Motor neuron (in vitro differentiated cells): ENCODE measurements at regions not wholly inside any gene's neighbourhood (a gene's known extent, or its start where the extent isn't known, plus 50 kb on each side); places are given as distances from the start of the nearest gene placed in this dataset.
A peak's percentile ranks its signal among the peaks of the same experiment; 100 is the strongest.
"Not testable (repeated sequence)": the region's sequence is repeated elsewhere in the genome, so short reads cannot be mapped to it uniquely, and the experiment has no call there.

Source experiments
- ATAC-seq, 8 experiments: fragments of 200-7000 bp; cut with Tn5 transposase; replicated peaks in 6 of 8; 2 replicates each; pipeline ENCODE4 v1.8.0; 2021; ENCODE audit warnings: mild to moderate bottlenecking in 8 of 8, moderate library complexity in 8 of 8
- H3K27ac ChIP-seq, 2 donors: fragments of 250-450 bp; sonication (Bioruptor Pico); 2 replicates each; pipeline ENCODE4 v1.9.0; 2021; ENCODE audit warnings: antibody characterized with exemption in 2 of 2, mild to moderate bottlenecking in 2 of 2, moderate library complexity in 1 of 2
- H3K4me1 ChIP-seq, 2 donors: fragments of 250-450 bp; sonication (Bioruptor Pico); replicated peaks in 1 of 2; 2 replicates each; pipeline ENCODE4 v1.6.1; 2021; ENCODE audit warnings: antibody characterized with exemption in 2 of 2, mild to moderate bottlenecking in 2 of 2, moderate library complexity in 1 of 2
- H3K4me3 ChIP-seq, 5 donors: fragments of 250-450 bp; sonication (Bioruptor Pico); 2 replicates each; pipeline ENCODE4 v1.9.0; 2021; ENCODE audit warnings: antibody characterized with exemption in 5 of 5, mild to moderate bottlenecking in 5 of 5, moderate library complexity in 4 of 5
- WGBS, 10 experiments: fragments of 450-650 bp; shearing (Covaris generic); methylation state at CpG; one replicate each; pipeline ENCODE4 v1.0.0; 2022; 5-methylcytosine and 5-hydroxymethylcytosine counted together
- in situ Hi-C, 9 experiments: fragments of 400-800 bp; cut with MboI; loops; one replicate each; pipeline ENCODE4 v1.15.0; 2021; ENCODE audit warnings: low sequenced_read_pairs in 9 of 9, low pct_unique_long_range_greater_than_20kb in 2 of 9; ENCODE audit not compliant: unreplicated experiment in 9 of 9

DNA sequence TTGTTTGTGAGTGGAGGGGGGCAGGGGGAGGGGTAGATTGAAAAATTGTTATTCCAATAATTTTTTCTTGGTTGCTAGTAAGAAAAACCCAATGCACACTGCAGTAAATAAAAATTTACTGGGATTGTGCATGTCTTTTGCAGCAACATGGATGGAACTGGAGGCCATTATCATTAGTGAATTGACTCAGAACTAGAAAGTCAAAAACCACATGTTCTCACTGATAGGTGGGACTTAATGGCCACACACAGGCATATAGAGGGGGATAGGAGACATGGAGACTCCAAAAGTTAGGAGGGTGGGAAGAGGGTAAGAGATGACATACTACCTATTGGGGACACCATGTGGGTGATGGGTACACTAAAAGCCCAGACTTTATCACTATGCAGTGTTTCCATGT lies 67.2 kb downstream of the BUB3 start:
- Histone ChIP-seq H3K27ac (no peak overlapping the region), H3K4me1 (no peaks in the 10 kb centered on the region), H3K4me3 (no peak overlapping the region)
- in situ Hi-C loops = no loop called here
- no peak for ATAC-seq

- H3K4me1 ChIP-seq = no peaks in the 10 kb centered on the region
- in situ Hi-C loops = no loop called here
- H3K27ac ChIP-seq = no peak overlapping the region
- H3K4me3 ChIP-seq = no peak overlapping the region
- WGBS, 10 experiments = 34 to 96% (median 69%) methylated on average over 3 to 4 of the region's 4 CpGs; no CpG with 5 or more reads in 3 of the 10 experiments
- no peak for ATAC-seq
These were observed 68.6 kb downstream of the BUB3 start for GRCh38 chr10:123222832-123223231.

DNA sequence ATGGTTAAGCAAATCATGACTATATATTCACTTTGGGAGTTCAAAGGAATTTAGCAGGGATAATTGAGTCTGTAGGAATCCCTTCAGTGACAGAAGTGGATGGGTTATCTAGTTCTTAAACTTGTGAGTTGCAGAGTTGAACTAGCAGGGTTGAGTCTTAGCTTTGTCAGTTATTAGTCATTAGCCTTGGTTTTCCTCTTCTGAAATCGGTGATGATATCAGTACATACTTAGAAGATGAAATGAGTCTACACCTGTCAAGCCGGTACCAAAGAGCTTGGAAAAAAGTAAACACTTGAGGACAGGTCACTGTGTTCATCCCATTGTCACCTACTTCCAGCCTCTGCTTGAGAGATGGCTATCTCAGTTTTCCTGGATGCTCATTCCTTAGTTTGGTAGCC lies 73.5 kb downstream of the BUB3 start:
- Histone ChIP-seq H3K4me1 (peaks cover 4 to 10% of the 10 kb centered on the region in 2 donors), H3K27ac (no peak overlapping the region), H3K4me3 (no peak overlapping the region)
- WGBS, 10 experiments = 0 to 100% (median 60%) methylated on average over 1 to 2 of the region's 2 CpGs; no CpG with 5 or more reads in 1 of the 10 experiments
- no peak for ATAC-seq
- in situ Hi-C loops = no loop called here

GRCh38 chr10:123229927-123230630 lies 75.9 kb downstream of the BUB3 start:
- no peak overlapping the region for H3K27ac ChIP-seq
- in situ Hi-C loops = no loop called here
- peaks cover 4 to 10% of the 10 kb centered on the region in 2 donors for H3K4me1 ChIP-seq
- ATAC-seq = peak in 5 of 8 experiments; percentile 68 to 75 (median 73)
- H3K4me3 ChIP-seq = no peak overlapping the region
- WGBS, 10 experiments = 11 to 83% (median 53%) methylated on average over 1 to 5 of the region's 8 CpGs; no CpG with 5 or more reads in 2 of the 10 experiments

DNA sequence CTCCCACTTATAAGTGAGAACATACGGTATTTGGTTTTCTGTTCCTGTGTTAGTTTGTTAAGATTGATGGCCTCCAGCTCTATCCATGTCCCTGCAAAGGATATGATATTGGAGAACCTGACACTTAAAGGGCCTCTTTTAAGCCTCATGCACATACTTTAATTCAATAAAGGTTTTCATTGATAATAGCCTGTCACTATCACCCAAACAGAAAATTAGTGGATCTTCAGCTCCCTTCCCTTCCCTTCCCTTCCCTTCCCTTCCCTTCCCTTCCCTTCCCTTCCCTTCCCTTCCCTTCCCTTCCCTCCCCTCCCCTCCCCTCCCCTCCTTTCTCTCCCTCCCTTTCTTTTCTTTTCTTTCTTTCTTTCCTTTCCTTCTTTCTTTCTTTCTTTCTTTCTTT lies 78.7 kb downstream of the BUB3 start:
- in situ Hi-C loops, H3K27ac ChIP-seq, H3K4me3 ChIP-seq, ATAC-seq: not testable (repeated sequence)
- WGBS, 10 experiments = 100% methylated on average over 1 of the region's 1 CpG; no CpG with 5 or more reads in 9 of the 10 experiments
- peaks cover 4 to 10% of the 10 kb centered on the region in 2 donors for H3K4me1 ChIP-seq

- in situ Hi-C loops, H3K4me3 ChIP-seq: not testable (repeated sequence)
These were observed 80.8 kb downstream of the BUB3 start for GRCh38 chr10:123235014-123235413.

DNA sequence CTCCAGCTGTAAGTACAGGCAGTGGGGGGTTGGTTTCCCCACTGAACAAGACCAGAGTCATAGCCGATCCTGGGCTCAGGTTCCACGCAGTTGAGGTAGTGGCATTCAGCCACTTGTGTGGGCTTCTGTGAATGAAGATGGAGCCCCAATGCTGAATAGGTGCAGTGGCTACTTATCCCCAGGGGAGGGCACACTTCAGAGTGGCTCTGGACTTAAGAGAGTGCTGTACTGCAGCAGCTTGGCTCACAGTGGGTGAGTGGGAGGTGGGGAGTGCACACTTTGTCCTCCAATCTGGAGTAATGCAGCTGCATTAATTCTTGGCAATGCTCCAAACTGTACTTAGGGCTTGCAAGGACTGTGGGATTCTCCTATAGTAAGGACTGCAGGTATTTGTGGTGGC lies 81.9 kb downstream of the BUB3 start:
- in situ Hi-C loops = no loop called here
- no peak overlapping the region for H3K27ac ChIP-seq
- no peaks in the 10 kb centered on the region for H3K4me1 ChIP-seq
- no peak overlapping the region for H3K4me3 ChIP-seq
- WGBS, 10 experiments = 92 to 100% methylated on average over 2 of the region's 2 CpGs; no CpG with 5 or more reads in 8 of the 10 experiments
- no peak for ATAC-seq

More at GRCh38 chr10:123235014-123235413, 80.8 kb downstream of the BUB3 start:
- not testable (repeated sequence) for H3K4me1 ChIP-seq, ATAC-seq, H3K27ac ChIP-seq
- WGBS, 10 experiments = 80 to 100% (median 90%) methylated on average over 1 to 3 of the region's 4 CpGs; no CpG with 5 or more reads in 2 of the 10 experiments

- Histone ChIP-seq H3K4me3 (no peak overlapping the region), H3K4me1 (no peaks in the 10 kb centered on the region), H3K27ac (no peak overlapping the region)
- no peak for ATAC-seq
- in situ Hi-C loops = no loop called here
- WGBS, 10 experiments = 20 to 89% methylated on average over 2 of the region's 3 CpGs; no CpG with 5 or more reads in 8 of the 10 experiments
These were observed 86.0 kb downstream of the BUB3 start for GRCh38 chr10:123240250-123240649.

DNA sequence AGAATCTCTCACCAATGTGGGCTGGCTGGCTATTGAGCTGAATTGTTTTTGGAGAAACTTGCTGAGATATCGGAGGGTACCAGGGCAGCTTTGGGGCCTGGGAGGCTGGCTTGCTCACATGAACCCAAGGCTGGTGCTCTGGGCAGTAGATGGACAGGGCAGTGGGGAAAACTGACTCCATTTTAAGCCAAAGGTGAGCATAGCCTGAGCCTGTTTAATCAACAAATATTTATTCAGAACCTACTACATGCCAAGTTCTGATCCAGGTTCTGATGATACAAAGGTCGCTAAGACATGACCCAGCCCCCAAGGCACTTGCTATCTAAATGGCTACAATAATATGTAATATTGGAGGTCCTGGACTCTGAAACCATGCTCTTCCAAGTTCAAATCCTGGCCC lies 86.6 kb downstream of the BUB3 start:
- 33 to 100% (median 80%) methylated on average over 1 to 2 of the region's 2 CpGs; no CpG with 5 or more reads in 5 of the 10 experiments for WGBS, 10 experiments
- in situ Hi-C loops = no loop called here
- no peaks in the 10 kb centered on the region for H3K4me1 ChIP-seq
- no peak overlapping the region for H3K27ac ChIP-seq
- H3K4me3 ChIP-seq = no peak overlapping the region
- ATAC-seq = no peak

DNA sequence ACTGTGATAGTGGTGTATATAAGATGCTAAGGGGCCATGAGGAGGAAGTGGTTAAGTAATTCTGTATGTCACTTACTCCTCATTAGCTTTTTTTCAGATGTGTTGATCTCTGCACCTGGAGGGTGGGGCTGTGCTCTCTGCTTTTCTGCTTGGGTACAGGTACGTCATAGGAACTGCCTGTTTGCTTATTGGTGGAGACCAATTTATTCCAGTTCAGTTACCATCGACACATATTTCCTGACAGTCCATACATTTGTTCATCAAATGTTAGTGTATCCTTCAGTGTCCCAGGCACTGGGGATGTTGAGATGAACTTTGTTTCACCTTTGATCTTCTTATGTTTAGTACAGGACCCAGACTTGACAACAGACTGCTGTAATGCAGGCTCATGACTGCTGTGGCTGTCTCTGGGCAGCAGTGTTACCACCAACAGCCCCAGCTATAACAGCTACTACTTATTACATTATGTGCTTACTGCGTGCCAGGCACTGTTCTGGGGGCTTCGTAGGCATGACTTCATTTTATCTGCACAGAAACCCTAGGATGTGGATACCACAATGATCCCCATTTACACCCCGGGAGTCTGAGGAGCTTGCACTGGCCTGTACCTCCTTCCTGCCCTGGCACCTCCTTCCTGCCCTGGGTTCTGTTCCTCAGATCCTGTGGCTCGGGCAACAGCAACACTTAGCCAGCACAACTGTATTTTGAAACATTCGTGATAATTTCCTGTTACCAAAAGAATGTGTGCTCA lies 87.4 kb downstream of the BUB3 start:
- 58 to 100% (median 82%) methylated on average over 1 to 7 of the region's 7 CpGs; no CpG with 5 or more reads in 1 of the 10 experiments for WGBS, 10 experiments
- in situ Hi-C loops = no loop called here

GRCh38 chr10:123244747-123245146 lies 90.5 kb downstream of the BUB3 start:
- H3K4me3 ChIP-seq = no peak overlapping the region
- H3K27ac ChIP-seq = no peak overlapping the region
- ATAC-seq = peak in 2 of 8 experiments; percentile 65 to 68
- no peaks in the 10 kb centered on the region for H3K4me1 ChIP-seq
- WGBS, 10 experiments = 0 to 86% (median 80%) methylated on average over 1 of the region's 1 CpG; no CpG with 5 or more reads in 3 of the 10 experiments
- in situ Hi-C loops = no loop called here

More for the DNA sequence above, 87.4 kb downstream of the BUB3 start:
- H3K4me3 ChIP-seq = no peak overlapping the region
- no peaks in the 10 kb centered on the region for H3K4me1 ChIP-seq
- no peak overlapping the region for H3K27ac ChIP-seq
- ATAC-seq = peak in 2 of 8 experiments; percentile 14 to 45

GRCh38 chr10:123245264-123245663 lies 91.1 kb downstream of the BUB3 start:
- in situ Hi-C loops = no loop called here
- no peak for ATAC-seq
- no peaks in the 10 kb centered on the region for H3K4me1 ChIP-seq
- 70 to 100% (median 91%) methylated on average over 2 to 9 of the region's 9 CpGs; no CpG with 5 or more reads in 2 of the 10 experiments for WGBS, 10 experiments
- no peak overlapping the region for H3K27ac ChIP-seq
- H3K4me3 ChIP-seq = no peak overlapping the region

DNA sequence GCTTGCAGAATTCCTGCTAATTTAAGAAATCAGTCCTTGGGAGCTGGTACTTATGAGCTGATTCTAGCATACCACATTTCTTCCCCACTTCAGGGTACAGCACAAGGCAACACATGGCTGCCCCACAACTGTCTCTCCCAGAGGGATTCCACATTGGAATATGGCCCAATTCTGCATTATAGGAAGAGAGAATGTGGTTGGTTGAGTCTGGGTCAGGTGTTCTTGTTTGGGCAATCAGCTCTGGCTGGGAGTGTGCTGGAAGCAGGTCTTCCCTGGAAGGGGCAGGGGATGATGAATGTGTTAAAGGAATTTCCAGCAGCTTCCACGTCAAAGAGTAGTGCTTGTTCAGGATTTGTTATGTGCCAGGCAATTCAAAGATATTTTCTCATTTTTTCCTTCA lies 95.7 kb downstream of the BUB3 start:
- WGBS, 10 experiments = 0 to 63% (median 50%) methylated on average over 1 of the region's 1 CpG; no CpG with 5 or more reads in 7 of the 10 experiments
- Histone ChIP-seq H3K4me3 (no peak overlapping the region), H3K27ac (no peak overlapping the region), H3K4me1 (no peaks in the 10 kb centered on the region)
- in situ Hi-C loops = no loop called here
- ATAC-seq = no peak
